ENCODE measurements at regions not wholly inside any gene's neighbourhood (a gene's known extent, or its start where the extent isn't known, plus 50 kb on each side); places are given as distances from the start of the nearest gene placed in this dataset.

- H3K9me3 ChIP-seq (ENCODE audit: insufficient read depth, low read length, severe bottlenecking): no peaks in the 10 kb centered on the region
- no peaks in the 10 kb centered on the region for H3K79me2 ChIP-seq (ENCODE audit: insufficient read depth, low read length)
- ATAC-seq (ENCODE audit: insufficient read depth, low read depth) (no peak), DNase-seq (no peak)
- H3K4me2 ChIP-seq (ENCODE audit: insufficient read depth, low read length): no peak overlapping the region
- no peak for TF ChIP-seq CTCF (IDR thresholded peaks at IDR 0.05; ENCODE audit: borderline replicate concordance, extremely low read depth, low read length, poor library complexity, severe bottlenecking)
- TF ChIP-seq EZH2 (IDR thresholded peaks at IDR 0.05; ENCODE audit: borderline replicate concordance, low read depth, low read length, severe bottlenecking): no peak
- H3K36me3 ChIP-seq (ENCODE audit: insufficient read depth, low read length): no peaks in the 10 kb centered on the region
- H3K9ac ChIP-seq (ENCODE audit: low read depth, low read length): no peak overlapping the region
- no peaks in the 10 kb centered on the region for H3K27me3 ChIP-seq (ENCODE audit: insufficient read depth, low read length, poor library complexity)
- H3K27ac ChIP-seq (ENCODE audit: low read length): no peak overlapping the region
- no peak overlapping the region for H2AFZ ChIP-seq (ENCODE audit: low read depth, low read length)
- H4K20me1 ChIP-seq (ENCODE audit: insufficient read depth, low read length): no peaks in the 10 kb centered on the region
- H3K4me1 ChIP-seq (ENCODE audit: insufficient read depth, low read length): no peaks in the 10 kb centered on the region
- H3K4me3 ChIP-seq (ENCODE audit: low read depth in 1 of 2, low read length in 2 of 2): no peak overlapping the region
Observed at GRCh38 chr9:11758016-11758415, 935.2 kb upstream of the TYRP1 start.

- no peak for ATAC-seq (ENCODE audit: insufficient read depth, low read depth)
- Histone ChIP-seq H3K27ac (ENCODE audit: low read length) (no peak overlapping the region), H4K20me1 (ENCODE audit: insufficient read depth, low read length) (no peaks in the 10 kb centered on the region), H3K79me2 (ENCODE audit: insufficient read depth, low read length) (no peaks in the 10 kb centered on the region), H3K36me3 (ENCODE audit: insufficient read depth, low read length) (no peaks in the 10 kb centered on the region), H3K4me1 (ENCODE audit: insufficient read depth, low read length) (no peaks in the 10 kb centered on the region), H3K27me3 (ENCODE audit: insufficient read depth, low read length, poor library complexity) (no peaks in the 10 kb centered on the region), H3K9ac (ENCODE audit: low read depth, low read length) (no peak overlapping the region), H3K4me2 (ENCODE audit: insufficient read depth, low read length) (no peak overlapping the region), H3K4me3 (ENCODE audit: low read depth in 1 of 2, low read length in 2 of 2) (no peak overlapping the region), H2AFZ (ENCODE audit: low read depth, low read length) (no peak overlapping the region), H3K9me3 (ENCODE audit: insufficient read depth, low read length, severe bottlenecking) (no peaks in the 10 kb centered on the region)
- DNase-seq: no peak
- TF ChIP-seq CTCF (IDR thresholded peaks at IDR 0.05; ENCODE audit: borderline replicate concordance, extremely low read depth, low read length, poor library complexity, severe bottlenecking) (no peak), EZH2 (IDR thresholded peaks at IDR 0.05; ENCODE audit: borderline replicate concordance, low read depth, low read length, severe bottlenecking) (no peak)
Observed at GRCh38 chr9:11779971-11780370, 913.2 kb upstream of the TYRP1 start.

GRCh38 chr9:11792870-11793269, 900.3 kb upstream of the TYRP1 start:
- TF ChIP-seq EZH2 (IDR thresholded peaks at IDR 0.05; ENCODE audit: borderline replicate concordance, low read depth, low read length, severe bottlenecking) (no peak), CTCF (IDR thresholded peaks at IDR 0.05; ENCODE audit: borderline replicate concordance, extremely low read depth, low read length, poor library complexity, severe bottlenecking) (no peak)
- Histone ChIP-seq H4K20me1 (ENCODE audit: insufficient read depth, low read length) (no peaks in the 10 kb centered on the region), H3K36me3 (ENCODE audit: insufficient read depth, low read length) (no peaks in the 10 kb centered on the region), H2AFZ (ENCODE audit: low read depth, low read length) (no peak overlapping the region), H3K27me3 (ENCODE audit: insufficient read depth, low read length, poor library complexity) (no peaks in the 10 kb centered on the region), H3K4me2 (ENCODE audit: insufficient read depth, low read length) (no peak overlapping the region), H3K9ac (ENCODE audit: low read depth, low read length) (no peak overlapping the region), H3K9me3 (ENCODE audit: insufficient read depth, low read length, severe bottlenecking) (no peaks in the 10 kb centered on the region), H3K27ac (ENCODE audit: low read length) (no peak overlapping the region), H3K4me3 (ENCODE audit: low read depth in 1 of 2, low read length in 2 of 2) (no peak overlapping the region), H3K79me2 (ENCODE audit: insufficient read depth, low read length) (no peaks in the 10 kb centered on the region), H3K4me1 (ENCODE audit: insufficient read depth, low read length) (no peaks in the 10 kb centered on the region)
- ATAC-seq (ENCODE audit: insufficient read depth, low read depth): no peak
- DNase-seq: no peak

GRCh38 chr9:11794984-11795383, 898.2 kb upstream of the TYRP1 start:
- no peak overlapping the region for H3K4me2 ChIP-seq (ENCODE audit: insufficient read depth, low read length)
- no peak overlapping the region for H3K27ac ChIP-seq (ENCODE audit: low read length)
- H3K9ac ChIP-seq (ENCODE audit: low read depth, low read length): no peak overlapping the region
- H3K4me1 ChIP-seq (ENCODE audit: insufficient read depth, low read length): no peaks in the 10 kb centered on the region
- no peaks in the 10 kb centered on the region for H3K27me3 ChIP-seq (ENCODE audit: insufficient read depth, low read length, poor library complexity)
- ATAC-seq (ENCODE audit: insufficient read depth, low read depth) (no peak), DNase-seq (no peak)
- no peaks in the 10 kb centered on the region for H3K36me3 ChIP-seq (ENCODE audit: insufficient read depth, low read length)
- H3K4me3 ChIP-seq (ENCODE audit: low read depth in 1 of 2, low read length in 2 of 2): no peak overlapping the region
- no peak for TF ChIP-seq CTCF (IDR thresholded peaks at IDR 0.05; ENCODE audit: borderline replicate concordance, extremely low read depth, low read length, poor library complexity, severe bottlenecking)
- TF ChIP-seq EZH2 (IDR thresholded peaks at IDR 0.05; ENCODE audit: borderline replicate concordance, low read depth, low read length, severe bottlenecking): no peak
- no peaks in the 10 kb centered on the region for H4K20me1 ChIP-seq (ENCODE audit: insufficient read depth, low read length)
- no peaks in the 10 kb centered on the region for H3K9me3 ChIP-seq (ENCODE audit: insufficient read depth, low read length, severe bottlenecking)
- no peak overlapping the region for H2AFZ ChIP-seq (ENCODE audit: low read depth, low read length)
- no peaks in the 10 kb centered on the region for H3K79me2 ChIP-seq (ENCODE audit: insufficient read depth, low read length)
